Neural progenitor cell (in vitro differentiated cells): ENCODE measurements at regions not wholly inside any gene's neighbourhood (a gene's known extent, or its start where the extent isn't known, plus 50 kb on each side); places are given as distances from the start of the nearest gene placed in this dataset.

ENCODE experiments used
- CTCF ChIP-seq: fragments of 200-600 bp; sonication (generic); IDR thresholded peaks from 2 replicates; pipeline ENCODE4 v1.5.1; 2017; ENCODE audit warnings: antibody characterized with exemption, mild to moderate bottlenecking
- EZH2 ChIP-seq: fragments of 200-600 bp; sonication (generic); IDR thresholded peaks from 2 replicates; pipeline ENCODE4 v1.6.1; 2017; ENCODE audit warnings: antibody characterized with exemption, mild to moderate bottlenecking, moderate library complexity
- EZH2phosphoT487 ChIP-seq: fragments of 200-600 bp; sonication (generic); IDR thresholded peaks from 2 replicates; pipeline ENCODE4 v1.6.1; 2017; ENCODE audit warnings: antibody characterized with exemption

- TF ChIP-seq CTCF (no peak), EZH2 (no peak), EZH2phosphoT487 (no peak)
These were observed 164.8 kb upstream of the PITX2 start for GRCh38 chr4:110787707-110788106.
